HG02642 (cell line): ENCODE measurements at regions not wholly inside any gene's neighbourhood (a gene's known extent, or its start where the extent isn't known, plus 50 kb on each side); places are given as distances from the start of the nearest gene placed in this dataset.
"Not testable (repeated sequence)": the region's sequence is repeated elsewhere in the genome, so short reads cannot be mapped to it uniquely, and the experiment has no call there.

Source experiments
- ATAC-seq: cut with Tn5 transposase; IDR thresholded peaks from one replicate; pipeline ENCODE4 v1.9.1; 2021; ENCODE audit warnings: mild to moderate bottlenecking; ENCODE audit not compliant: unreplicated experiment, poor library complexity

- ATAC-seq = no peak
These were observed 79.4 kb upstream of the PROKR2 start for GRCh38 chr20:5395932-5396727.

DNA sequence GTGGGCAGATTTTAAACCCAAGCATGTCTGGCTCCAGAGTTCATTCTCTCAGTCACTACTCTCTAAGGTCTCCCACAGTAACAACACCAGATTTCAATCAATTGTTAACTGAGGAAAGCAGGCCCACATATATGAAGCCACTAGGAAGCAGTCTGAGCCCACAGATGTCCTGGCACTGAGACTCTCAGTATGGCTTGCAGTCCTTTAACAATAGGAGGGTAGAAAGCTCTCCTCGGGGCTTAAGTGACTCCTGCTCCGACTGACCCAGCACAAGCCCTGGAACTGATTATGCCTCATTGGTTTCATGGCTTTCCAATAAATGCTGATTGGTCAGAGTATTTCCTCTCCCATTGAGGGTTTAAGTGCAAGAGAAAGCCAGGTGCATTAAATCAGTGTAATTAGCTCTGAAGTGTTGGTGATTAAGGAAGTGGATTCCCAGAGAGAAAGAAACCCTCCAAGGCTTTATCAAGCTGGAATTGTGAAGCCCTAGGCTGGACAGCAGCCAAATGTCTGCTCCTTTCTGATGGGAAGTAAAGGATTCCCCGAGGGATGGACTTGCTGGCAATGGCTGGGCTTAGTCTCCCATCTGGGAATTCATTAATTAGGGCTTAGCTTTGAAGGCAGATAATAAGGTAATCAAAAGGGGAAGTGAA, 76.6 kb upstream of the PROKR2 start:
- no peak for ATAC-seq

DNA sequence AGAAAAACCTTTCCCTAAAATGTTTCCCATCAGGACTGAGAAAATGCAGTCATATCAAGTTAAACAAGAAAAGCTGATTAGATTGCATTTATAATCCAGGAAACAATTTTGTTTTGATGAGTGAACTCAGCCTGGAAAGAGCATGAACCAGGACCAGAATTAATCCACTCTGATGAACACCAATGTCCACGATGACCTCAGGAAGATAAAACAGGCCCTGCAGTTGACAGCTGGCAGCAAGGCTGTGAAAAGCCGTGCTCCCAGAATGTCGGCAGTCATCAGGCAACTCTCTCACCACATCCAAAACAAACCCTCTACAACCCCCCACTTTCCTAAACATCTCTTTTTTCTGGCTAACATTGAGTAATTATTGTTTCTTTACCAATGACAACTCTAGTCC, 74.0 kb upstream of the PROKR2 start:
- no peak for ATAC-seq

DNA sequence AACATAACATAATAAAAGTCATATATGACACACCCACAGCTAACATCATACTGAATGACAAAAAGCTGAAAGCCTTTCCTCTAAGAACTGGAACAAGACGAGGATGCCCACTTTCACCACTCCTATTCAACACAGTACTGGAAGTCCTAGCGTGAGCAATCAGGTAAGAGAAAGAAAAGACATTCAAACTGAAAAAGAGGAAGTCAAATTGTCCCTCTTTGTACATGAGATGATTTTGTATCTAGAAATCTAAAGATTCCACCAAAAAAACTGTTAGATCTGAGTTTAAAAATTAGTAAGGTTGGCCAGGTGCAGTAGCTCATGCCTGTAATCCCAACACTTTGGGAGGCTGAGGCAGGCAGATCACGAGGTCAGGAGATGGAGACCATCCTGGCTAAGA, 70.1 kb upstream of the PROKR2 start:
- not testable (repeated sequence) for ATAC-seq

DNA sequence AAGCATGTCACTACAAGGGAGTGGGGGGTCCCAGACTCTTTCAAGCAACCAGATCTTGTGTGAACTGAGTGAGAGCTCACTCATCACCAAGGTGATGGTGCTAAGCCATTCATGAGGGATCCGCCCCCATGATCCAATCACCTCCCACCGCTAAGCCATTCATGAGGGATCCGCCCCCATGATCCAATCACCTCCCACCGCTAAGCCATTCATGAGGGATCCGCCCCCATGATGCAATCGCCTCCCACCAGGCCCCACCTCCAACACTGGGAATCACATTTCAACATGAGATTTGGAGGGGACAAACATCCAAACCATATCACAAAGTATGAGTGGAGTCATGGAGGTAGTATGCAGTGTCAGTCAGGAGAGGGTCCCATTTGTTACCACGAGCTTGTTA, 64.8 kb upstream of the PROKR2 start:
- ATAC-seq = not testable (repeated sequence)

GRCh38 chr20:5377484-5377883, 60.7 kb upstream of the PROKR2 start:
- no peak for ATAC-seq

- ATAC-seq = no peak
These were observed 59.5 kb upstream of the PROKR2 start for GRCh38 chr20:5376228-5376627.

GRCh38 chr20:5374171-5374570, 57.4 kb upstream of the PROKR2 start:
- ATAC-seq = no peak

DNA sequence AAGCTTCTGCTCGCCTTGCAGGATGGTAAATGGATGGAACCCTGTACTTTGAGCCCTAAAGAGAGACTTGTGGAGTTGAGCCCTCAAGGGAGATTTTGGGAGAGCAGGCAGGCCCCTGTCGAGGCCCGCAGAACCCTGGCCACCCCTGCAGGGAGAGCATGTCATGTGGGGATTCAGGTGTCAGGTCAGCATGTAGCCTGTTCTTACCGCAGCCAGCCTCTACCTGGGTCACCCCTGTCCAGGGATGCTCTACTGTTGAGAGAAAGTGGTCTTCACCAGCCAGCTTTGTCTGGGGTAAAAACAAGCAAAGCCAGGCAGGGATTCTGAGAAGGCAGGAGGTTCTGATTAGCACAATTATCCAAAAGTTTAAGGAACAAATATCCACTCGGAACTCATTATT, 55.6 kb upstream of the PROKR2 start:
- ATAC-seq = no peak

GRCh38 chr20:5369629-5370028, 52.9 kb upstream of the PROKR2 start:
- no peak for ATAC-seq
